H1 (cell line): ENCODE measurements at regions not wholly inside any gene's neighbourhood (a gene's known extent, or its start where the extent isn't known, plus 50 kb on each side); places are given as distances from the start of the nearest gene placed in this dataset.

Experiments
- CTCF ChIA-PET: fragments of 300-600 bp; sonication (Branson Sonifier 250); formaldehyde crosslinking; loops from one replicate; lab custom pipeline; 2021; ENCODE audit not compliant: partially characterized antibody; lab: Charles Lee
- POLR2A ChIA-PET: fragments of 300-600 bp; sonication (Branson Sonifier 250); formaldehyde crosslinking; loops from one replicate; lab custom pipeline; 2021; ENCODE audit warnings: inconsistent platforms; ENCODE audit not compliant: partially characterized antibody; lab: Charles Lee
- DNase-seq, 2 experiments: peaks; one replicate each; pipeline versions ENCODE4 v3.0.0 to v3.0.0-alpha.2; 2010 to 2022; ENCODE audit warnings: low spot score in 2 of 2, low read depth in 1 of 2, mixed read lengths in 1 of 2
- FAIRE-seq: peaks from 2 replicates; lab custom pipeline; 2011; peaks lifted over from hg19 to GRCh38; lab: Jason Lieb, UNC
- H2AFZ ChIP-seq: 2 replicates; pipeline ENCODE4 v1.8.1; 2012; ENCODE audit warnings: low read length, inconsistent platforms
- H2AK5ac ChIP-seq: 2 replicates; pipeline ENCODE4 v1.6.1; 2013; ENCODE audit warnings: low read depth, low read length
- H2BK120ac ChIP-seq: replicated peaks from 2 replicates; pipeline ENCODE3; 2013; ENCODE audit warnings: low read depth, low read length, inconsistent platforms
- H2BK12ac ChIP-seq: 2 replicates; pipeline ENCODE4 v1.6.1; 2013; ENCODE audit warnings: low read depth, low read length
- H2BK15ac ChIP-seq: 2 replicates; pipeline ENCODE4 v1.6.1; 2013; ENCODE audit warnings: low read length
- H2BK20ac ChIP-seq: 2 replicates; pipeline ENCODE4 v1.6.1; 2013; ENCODE audit warnings: low read length
- H2BK5ac ChIP-seq: 2 replicates; pipeline ENCODE4 v1.6.1; 2013; ENCODE audit warnings: low read depth, low read length
- H3K14ac ChIP-seq: 2 replicates; pipeline ENCODE4 v1.6.1; 2013; ENCODE audit warnings: inconsistent platforms; ENCODE audit not compliant: insufficient read length
- H3K18ac ChIP-seq: 2 replicates; pipeline ENCODE4 v1.6.1; 2013; ENCODE audit warnings: low read length; ENCODE audit errors: extremely low read depth
- H3K23ac ChIP-seq: 2 replicates; pipeline ENCODE4 v1.6.1; 2013; ENCODE audit warnings: inconsistent platforms; ENCODE audit not compliant: insufficient read length
- H3K23me2 ChIP-seq: 2 replicates; pipeline ENCODE4 v1.6.1; 2013; ENCODE audit warnings: low read depth, low read length
- H3K27ac ChIP-seq: 2 replicates; pipeline ENCODE4 v1.6.1; 2011; ENCODE audit warnings: low read depth, low read length, inconsistent platforms
- H3K27me3 ChIP-seq, 4 experiments: replicated peaks in 1 of 4; 1 replicate in 1 of 4; 2 replicates in 3 of 4; pipeline versions ENCODE4 v1.6.1 to v1.8.1; 2011 to 2013; ENCODE audit warnings: low read length in 3 of 4, mild to moderate bottlenecking in 3 of 4, inconsistent platforms in 2 of 4, mixed read lengths in 2 of 4, moderate library complexity in 1 of 4; ENCODE audit not compliant: control insufficient read depth in 3 of 4, insufficient read depth in 3 of 4; ENCODE audit errors: extremely low read depth in 1 of 4
- H3K36me3 ChIP-seq, 4 experiments: 2 replicates each; pipeline versions ENCODE4 v1.6.1 to v1.8.1; 2011 to 2013; ENCODE audit warnings: mild to moderate bottlenecking in 4 of 4, low read length in 3 of 4, moderate library complexity in 2 of 4, control low read depth in 1 of 4, inconsistent platforms in 1 of 4; ENCODE audit not compliant: insufficient read depth in 4 of 4, control insufficient read depth in 2 of 4
- H3K4ac ChIP-seq: replicated peaks from 2 replicates; pipeline ENCODE3; 2013; ENCODE audit warnings: low read length, low read depth, mixed read lengths, inconsistent platforms; ENCODE audit not compliant: insufficient read length
- H3K4me1 ChIP-seq, 4 experiments: replicated peaks in 1 of 4; 1 replicate in 1 of 4; 2 replicates in 3 of 4; pipeline versions ENCODE4 v1.6.1 to v1.8.1; 2011 to 2013; ENCODE audit warnings: low read length in 3 of 4, inconsistent platforms in 2 of 4, mixed read lengths in 1 of 4; ENCODE audit not compliant: insufficient read depth in 4 of 4, control insufficient read depth in 3 of 4
- H3K4me2 ChIP-seq, 2 experiments: 2 replicates each; pipeline versions ENCODE4 v1.6.1 to v1.8.1; 2011 to 2013; ENCODE audit warnings: low read depth in 2 of 2, low read length in 2 of 2, control low read depth in 1 of 2, inconsistent platforms in 1 of 2, mild to moderate bottlenecking in 1 of 2; ENCODE audit not compliant: insufficient read depth in 1 of 2
- H3K4me3 ChIP-seq, 4 experiments: fragments of 200-600, 300-600 bp in 1 of 4; sonication (generic), shearing (Covaris generic), sonication (Bioruptor Twin) in 1 of 4; 2 replicates each; pipeline versions ENCODE4 v1.5.1 to v1.8.1; 2011 to 2016; ENCODE audit warnings: low read length in 4 of 4, low read depth in 3 of 4, control low read depth in 2 of 4, inconsistent platforms in 2 of 4, mild to moderate bottlenecking in 2 of 4, mixed read lengths in 1 of 4, moderate library complexity in 1 of 4; ENCODE audit not compliant: insufficient read depth in 2 of 4; ENCODE audit errors: extremely low read depth in 1 of 4
- H3K56ac ChIP-seq: replicated peaks from 2 replicates; pipeline ENCODE3; 2013; ENCODE audit warnings: low read depth, mild to moderate bottlenecking, mixed read lengths, low read length, inconsistent platforms; ENCODE audit not compliant: insufficient read length
- H3K79me1 ChIP-seq: 2 replicates; pipeline ENCODE4 v1.6.1; 2013; ENCODE audit warnings: low read depth, low read length, control low read depth
- H3K79me2 ChIP-seq, 2 experiments: 2 replicates each; pipeline versions ENCODE4 v1.6.1 to v1.8.1; 2012 to 2013; ENCODE audit warnings: low read length in 2 of 2, mild to moderate bottlenecking in 2 of 2, inconsistent platforms in 1 of 2; ENCODE audit not compliant: insufficient read depth in 2 of 2, control insufficient read depth in 1 of 2
- H3K9ac ChIP-seq, 4 experiments: replicated peaks in 1 of 4; 1 replicate in 1 of 4; 2 replicates in 3 of 4; pipeline versions ENCODE4 v1.6.1 to v1.8.1; 2011 to 2013; ENCODE audit warnings: low read depth in 3 of 4, low read length in 3 of 4, control low read depth in 2 of 4, mild to moderate bottlenecking in 2 of 4, moderate library complexity in 2 of 4, inconsistent platforms in 1 of 4; ENCODE audit errors: extremely low read depth in 1 of 4
- H3K9me3 ChIP-seq, 2 experiments: 2 replicates each; pipeline versions ENCODE4 v1.6.1 to v1.8.1; 2012 to 2013; ENCODE audit warnings: mild to moderate bottlenecking in 2 of 2, moderate library complexity in 2 of 2, control low read depth in 1 of 2, inconsistent platforms in 1 of 2, low read depth in 1 of 2, low read length in 1 of 2, mixed read lengths in 1 of 2; ENCODE audit not compliant: insufficient read depth in 2 of 2
- H4K20me1 ChIP-seq, 2 experiments: replicated peaks in 1 of 2; 2 replicates each; pipeline versions ENCODE3 to v1.8.1; 2011 to 2013; ENCODE audit warnings: inconsistent platforms in 2 of 2, low read length in 2 of 2, mild to moderate bottlenecking in 1 of 2; ENCODE audit not compliant: insufficient read depth in 2 of 2, control insufficient read depth in 1 of 2
- H4K5ac ChIP-seq: 2 replicates; pipeline ENCODE4 v1.6.1; 2013; ENCODE audit warnings: low read length, low read depth, mixed read lengths, inconsistent platforms; ENCODE audit not compliant: insufficient read length
- H4K8ac ChIP-seq: 2 replicates; pipeline ENCODE4 v1.8.0; 2013; ENCODE audit warnings: mild to moderate bottlenecking, moderate library complexity, low read length, inconsistent platforms; ENCODE audit not compliant: insufficient read depth; ENCODE audit errors: extremely low read depth
- H4K91ac ChIP-seq: replicated peaks from 2 replicates; pipeline ENCODE3; 2013; ENCODE audit warnings: low read length, mixed read lengths, inconsistent platforms; ENCODE audit not compliant: insufficient read length
- ASH2L ChIP-seq: fragments of 200-600, 300-600 bp; sonication (generic); IDR thresholded peaks from one replicate; pipeline ENCODE4 v1.7.1; 2017; ENCODE audit warnings: low read length
- ATF3 ChIP-seq: IDR thresholded peaks from 2 replicates; pipeline ENCODE4 v1.6.1; 2011; ENCODE audit warnings: low read depth, mild to moderate bottlenecking, low read length; ENCODE audit not compliant: insufficient read depth
- CTCF ChIP-seq, 3 experiments: IDR thresholded peaks; 1 replicate in 2 of 3; 2 replicates in 1 of 3; pipeline versions ENCODE4 v1.5.1 to v1.6.1; 2011; ENCODE audit warnings: low read length in 3 of 3, mild to moderate bottlenecking in 3 of 3, inconsistent platforms in 2 of 3, low read depth in 1 of 3, moderate library complexity in 1 of 3; ENCODE audit not compliant: insufficient read depth in 1 of 3; ENCODE audit errors: control extremely low read depth in 1 of 3
- JUN ChIP-seq: IDR thresholded peaks from 2 replicates; pipeline ENCODE4 v1.6.1; 2011; ENCODE audit warnings: low read depth, mild to moderate bottlenecking, improper control_type of control experiment, low read length
- NANOG ChIP-seq: IDR thresholded peaks from 2 replicates; pipeline ENCODE4 v1.6.1; 2011; ENCODE audit warnings: low read length, low read depth, mild to moderate bottlenecking, inconsistent platforms; ENCODE audit not compliant: insufficient read depth, poor library complexity, severe bottlenecking
- RAD21 ChIP-seq, 2 experiments: IDR thresholded peaks in 1 of 2; conservative IDR thresholded peaks in 1 of 2; 2 replicates each; pipeline ENCODE4 v1.6.1; 2011; ENCODE audit warnings: low read depth in 2 of 2, low read length in 2 of 2, improper control_type of control experiment in 1 of 2, inconsistent platforms in 1 of 2, mild to moderate bottlenecking in 1 of 2, moderate library complexity in 1 of 2
- SP1 ChIP-seq: IDR thresholded peaks from 2 replicates; pipeline ENCODE4 v1.6.1; 2011; ENCODE audit warnings: low read depth, low read length
- SP4 ChIP-seq: IDR thresholded peaks from 2 replicates; pipeline ENCODE4 v1.6.1; 2012; ENCODE audit warnings: low read length, inconsistent platforms
- SUZ12 ChIP-seq: fragments of 200-600 bp; sonication (generic); IDR thresholded peaks from 2 replicates; pipeline ENCODE4 v1.6.1; 2012; ENCODE audit warnings: mild to moderate bottlenecking, inconsistent platforms, low read length, moderate library complexity, mixed read lengths
- TAF7 ChIP-seq: optimal IDR thresholded peaks from 2 replicates; pipeline ENCODE3; 2011; ENCODE audit warnings: low read depth, mild to moderate bottlenecking, inconsistent platforms, low read length, moderate library complexity, borderline replicate concordance
- TEAD4 ChIP-seq: IDR thresholded peaks from 2 replicates; pipeline ENCODE4 v1.6.1; 2012; ENCODE audit warnings: low read depth, low read length, inconsistent platforms, mixed read lengths
- WGBS, 2 experiments: shearing (Covaris generic) in 1 of 2; methylation state at CpG; one replicate each; pipeline versions ENCODE4 v1.1.6 to v1.1.7; 2013 to 2015; ENCODE audit warnings: low lambda C conversion rate in 2 of 2, mixed read lengths in 2 of 2, inconsistent platforms in 1 of 2, low coverage in 1 of 2, missing lambda C conversion rate in 1 of 2; ENCODE audit not compliant: insufficient replicate concordance in 2 of 2, insufficient coverage in 1 of 2, insufficient read length in 1 of 2; ENCODE audit errors: extremely low coverage in 1 of 2, missing lambda C conversion rate in 1 of 2; 5-methylcytosine and 5-hydroxymethylcytosine counted together

GRCh38 chr6:23678626-23679025 is 447.4 kb upstream of the NRSN1 start:
- H3K4me1 ChIP-seq = no peaks in the 10 kb centered on the region
- H4K8ac ChIP-seq = no peak overlapping the region
- no peaks in the 10 kb centered on the region for H3K36me3 ChIP-seq
- no peak overlapping the region for H3K14ac ChIP-seq
- H3K23ac ChIP-seq = no peak overlapping the region
- H3K4me3 ChIP-seq = no peak overlapping the region
- no peak overlapping the region for H3K4me2 ChIP-seq
- no peak overlapping the region for H2BK120ac ChIP-seq
- no peaks in the 10 kb centered on the region for H3K79me2 ChIP-seq
- ChIA-PET CTCF (no interaction called here), POLR2A (no interaction called here)
- H2AK5ac ChIP-seq = no peak overlapping the region
- no peak overlapping the region for H3K18ac ChIP-seq
- no peak for DNase-seq
- no peaks in the 10 kb centered on the region for H4K20me1 ChIP-seq
- no peak overlapping the region for H3K56ac ChIP-seq
- H2BK15ac ChIP-seq = no peak overlapping the region
- no peak overlapping the region for H2BK20ac ChIP-seq
- no peaks in the 10 kb centered on the region for H3K79me1 ChIP-seq
- FAIRE-seq = no peak
- no peak overlapping the region for H2AFZ ChIP-seq
- 0 out of 4 replicates have a peak, but pooled peaks cover 0 to 3% of the 10 kb centered on the region in 2 experiments for H3K9me3 ChIP-seq
- H2BK12ac ChIP-seq = no peak overlapping the region
- H3K23me2 ChIP-seq = no peaks in the 10 kb centered on the region
- no peak overlapping the region for H3K4ac ChIP-seq
- no peak overlapping the region for H4K5ac ChIP-seq
- H4K91ac ChIP-seq = no peak overlapping the region
- no peak overlapping the region for H3K9ac ChIP-seq
- no peaks in the 10 kb centered on the region for H3K27me3 ChIP-seq
- no peak overlapping the region for H2BK5ac ChIP-seq
- WGBS, 2 experiments = 87% methylated on average over 3 of the region's 3 CpGs; no CpG with 5 or more reads in 1 of the 2 experiments
- TF ChIP-seq NANOG (no peak), JUN (no peak), SP1 (no peak), SP4 (no peak), TAF7 (no peak), RAD21 (IDR thresholded peaks at IDR 0.05 in 1 of 2, conservative IDR thresholded peaks at IDR 0.05 in 1 of 2; ENCODE audit: low read depth in 2 of 2, low read length in 2 of 2) (no peak), TEAD4 (no peak), ASH2L (no peak), CTCF (IDR thresholded peaks at IDR 0.05; ENCODE audit: control extremely low read depth in 1 of 3, insufficient read depth in 1 of 3, low read depth in 1 of 3, low read length in 3 of 3) (no peak), ATF3 (no peak), SUZ12 (no peak)
- no peak overlapping the region for H3K27ac ChIP-seq
